RPMI8226 (cell line): ENCODE measurements at regions not wholly inside any gene's neighbourhood (a gene's known extent, or its start where the extent isn't known, plus 50 kb on each side); places are given as distances from the start of the nearest gene placed in this dataset.
"Not testable (repeated sequence)": the region's sequence is repeated elsewhere in the genome, so short reads cannot be mapped to it uniquely, and the experiment has no call there.

Experiments used
- DNase-seq: peaks from one replicate; pipeline ENCODE4 v3.0.0-alpha.2; 2015

- DNase-seq: peak; percentile 20
Observed at GRCh38 chrX:13955975-13956374, 73.7 kb downstream of the GEMIN8 start.

- DNase-seq: no peak
Observed at GRCh38 chrX:13955095-13955647, 74.5 kb downstream of the GEMIN8 start.

GRCh38 chrX:13952581-13952980 lies 77.1 kb downstream of the GEMIN8 start:
- peak; percentile 85 for DNase-seq

- not testable (repeated sequence) for DNase-seq
Observed at GRCh38 chrX:13946223-13946622, 83.5 kb downstream of the GEMIN8 start.

- not testable (repeated sequence) for DNase-seq
Observed at GRCh38 chrX:13945787-13946186, 83.9 kb downstream of the GEMIN8 start.

- DNase-seq: no peak
Observed at GRCh38 chrX:13940671-13941070, 89.0 kb downstream of the GEMIN8 start.

- DNase-seq: no peak
Observed at GRCh38 chrX:13939741-13940597, 89.7 kb downstream of the GEMIN8 start.

- DNase-seq: no peak
Observed at GRCh38 chrX:13938829-13939530, 90.7 kb downstream of the GEMIN8 start.

GRCh38 chrX:13938051-13938828 lies 91.5 kb downstream of the GEMIN8 start:
- peak; percentile 85 for DNase-seq

GRCh38 chrX:13937370-13938050 lies 92.2 kb downstream of the GEMIN8 start:
- DNase-seq: peak; percentile 30

GRCh38 chrX:13936521-13937225 lies 93.0 kb downstream of the GEMIN8 start:
- no peak for DNase-seq

- no peak for DNase-seq
Observed at GRCh38 chrX:13934731-13935130, 95.0 kb downstream of the GEMIN8 start.

- no peak for DNase-seq
Observed at GRCh38 chrX:13933851-13934250, 95.8 kb downstream of the GEMIN8 start.

GRCh38 chrX:13933352-13933751 lies 96.3 kb downstream of the GEMIN8 start:
- DNase-seq: no peak

- no peak for DNase-seq
Observed at GRCh38 chrX:13932416-13932815, 97.3 kb downstream of the GEMIN8 start.

GRCh38 chrX:13927175-13927574 lies 102.5 kb downstream of the GEMIN8 start:
- no peak for DNase-seq

- no peak for DNase-seq
Observed at GRCh38 chrX:13923845-13924244, 105.8 kb downstream of the GEMIN8 start.

- DNase-seq: no peak
Observed at GRCh38 chrX:13923289-13923688, 106.4 kb upstream of the GPM6B start.

- no peak for DNase-seq
Observed at GRCh38 chrX:13917507-13917906, 100.6 kb upstream of the GPM6B start.

GRCh38 chrX:13911586-13911985 lies 94.7 kb upstream of the GPM6B start:
- no peak for DNase-seq

- peak; percentile 63 for DNase-seq
Observed at GRCh38 chrX:13906093-13906492, 89.2 kb upstream of the GPM6B start.

- DNase-seq: no peak
Observed at GRCh38 chrX:13903405-13903804, 86.5 kb upstream of the GPM6B start.
